Endothelial cell of hepatic sinusoid (primary cell): ENCODE measurements at regions not wholly inside any gene's neighbourhood (a gene's known extent, or its start where the extent isn't known, plus 50 kb on each side); places are given as distances from the start of the nearest gene placed in this dataset.
"Not testable (repeated sequence)": the region's sequence is repeated elsewhere in the genome, so short reads cannot be mapped to it uniquely, and the experiment has no call there.

ENCODE experiments used
- in situ Hi-C: cut with HindIII; loops from 2 replicates; pipeline ENCODE4 v1.10.0; 2017; ENCODE audit warnings: low sequenced_read_pairs

DNA sequence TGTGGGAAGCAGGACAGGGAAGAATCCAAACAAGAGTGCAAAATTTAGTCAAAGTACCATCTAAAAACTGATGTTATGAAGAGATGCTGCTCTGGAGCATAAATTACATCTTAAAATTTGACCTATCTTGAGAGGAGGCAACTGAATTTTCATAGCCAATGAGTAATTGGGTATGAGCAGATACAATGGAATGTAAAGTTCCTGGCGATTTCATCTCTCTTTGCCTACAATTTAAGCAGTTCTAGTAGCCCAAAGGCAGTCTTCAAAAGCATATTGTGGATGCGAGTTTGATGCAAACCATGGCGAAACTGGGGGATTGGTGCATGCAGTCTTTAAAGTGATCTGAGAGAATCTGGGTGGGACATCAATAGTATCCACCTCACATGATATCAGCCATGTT, 1265.9 kb downstream of the BRINP3 start:
- in situ Hi-C loops: no loop called here

DNA sequence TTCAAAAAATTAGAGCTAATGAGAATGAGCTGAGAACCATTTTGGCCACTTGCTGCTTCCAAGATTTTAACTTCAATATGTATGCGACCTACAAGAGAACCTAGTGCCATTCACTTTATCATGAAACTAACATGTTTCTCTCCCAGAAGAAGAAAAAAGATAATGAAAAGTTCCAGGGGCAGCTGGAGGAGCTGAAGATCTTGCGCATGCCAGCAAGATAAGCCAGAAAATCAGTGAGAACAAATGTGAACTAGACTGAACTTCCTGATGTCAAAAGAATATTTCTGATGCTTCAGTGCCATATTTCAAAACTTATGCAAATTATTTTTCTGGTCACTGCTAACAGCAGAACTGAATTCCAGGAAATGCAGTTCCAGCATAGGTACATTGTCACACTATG, 1265.1 kb downstream of the BRINP3 start:
- in situ Hi-C loops: no loop called here

DNA sequence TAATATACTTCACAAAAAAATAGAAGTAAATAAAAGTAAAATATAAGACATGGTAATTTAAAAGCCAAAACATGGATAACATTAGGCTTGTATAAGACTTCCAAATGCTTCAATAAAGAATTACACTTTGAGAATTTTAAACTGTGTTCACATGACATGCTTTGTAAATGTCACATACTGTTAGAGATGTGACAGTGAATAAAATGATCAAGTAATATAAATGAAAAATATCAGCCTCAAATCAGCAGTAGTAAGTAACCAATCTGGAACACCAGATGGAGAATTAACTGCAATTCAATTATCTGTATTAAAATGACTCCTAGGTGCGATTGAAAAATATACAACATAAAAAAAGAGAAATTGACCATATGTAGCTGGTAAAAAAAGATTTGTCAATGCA, 1260.8 kb downstream of the BRINP3 start:
- in situ Hi-C loops: no loop called here

DNA sequence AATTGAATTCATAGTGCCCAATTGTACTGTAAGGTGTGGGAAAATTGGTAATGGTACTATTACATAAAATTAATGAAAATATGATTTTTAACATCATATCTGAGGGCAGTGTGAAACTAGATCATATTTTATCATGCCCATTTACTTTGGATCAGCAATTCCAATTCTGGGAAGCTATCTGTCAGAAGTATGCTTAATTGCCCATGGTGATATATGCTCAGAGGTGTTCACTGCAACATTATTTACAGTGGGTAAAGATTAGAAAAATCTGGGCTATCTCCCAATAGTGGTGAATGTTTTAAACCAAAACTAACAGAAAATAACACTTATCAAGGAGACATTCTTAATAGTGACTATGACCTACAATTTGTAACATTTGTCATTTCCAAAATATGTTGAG, 1260.0 kb downstream of the BRINP3 start:
- in situ Hi-C loops: no loop called here

DNA sequence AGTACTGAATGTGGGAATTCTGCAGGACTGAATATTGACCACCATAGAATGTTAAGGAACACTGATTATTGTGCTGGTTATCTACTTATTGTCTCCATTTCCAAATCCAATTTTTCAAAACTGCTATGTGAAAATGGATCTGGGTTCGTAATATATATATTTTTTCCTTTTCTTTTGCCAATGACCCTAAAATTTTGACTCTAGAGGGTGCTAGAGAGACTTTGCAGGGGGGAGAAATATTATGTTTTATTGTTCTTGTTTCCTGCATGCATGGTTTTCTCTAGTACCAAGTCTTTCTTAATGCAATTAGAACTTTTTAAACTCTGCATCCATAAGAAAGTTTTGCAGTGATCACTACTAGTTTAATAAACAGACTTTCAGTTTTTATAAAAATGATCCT, 1256.9 kb downstream of the BRINP3 start:
- in situ Hi-C loops: no loop called here

DNA sequence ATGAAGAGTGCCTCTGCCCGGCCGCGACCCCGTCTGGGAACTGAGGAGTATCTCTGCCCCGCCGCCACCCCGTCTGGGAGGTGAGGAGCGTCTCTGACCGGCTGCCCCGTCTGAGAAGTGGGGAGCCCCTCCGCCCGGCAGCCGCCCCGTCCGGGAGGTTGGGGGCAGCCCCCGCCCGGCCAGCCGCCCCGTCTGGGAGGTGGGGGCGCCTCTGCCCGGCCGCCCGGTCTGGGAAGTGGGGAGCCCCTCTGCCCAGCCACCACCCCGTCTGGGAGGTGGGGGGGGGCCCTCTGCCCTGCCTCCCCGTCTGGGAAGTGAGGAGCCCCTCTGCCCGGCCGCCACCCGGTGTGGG, 1251.9 kb downstream of the BRINP3 start:
- in situ Hi-C loops: not testable (repeated sequence)

DNA sequence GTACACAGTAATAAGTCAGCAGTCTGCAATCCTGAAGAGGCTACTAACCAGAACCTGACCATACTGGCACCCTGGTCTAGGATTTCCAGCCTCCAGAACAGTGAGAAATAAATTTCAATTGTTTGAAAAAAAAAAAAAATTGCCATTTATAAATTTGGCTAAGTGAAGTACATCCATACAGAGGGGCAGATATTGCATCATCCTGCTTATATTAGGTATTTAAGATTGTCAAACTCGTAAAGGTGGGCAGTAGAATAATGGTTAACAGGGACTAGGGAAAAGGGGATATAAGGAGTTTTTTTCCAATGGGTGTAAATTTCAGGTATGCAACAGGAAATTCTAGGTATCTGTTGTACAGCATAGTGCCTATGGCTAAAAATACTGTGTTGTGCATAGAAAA, 1250.9 kb downstream of the BRINP3 start:
- in situ Hi-C loops: no loop called here

DNA sequence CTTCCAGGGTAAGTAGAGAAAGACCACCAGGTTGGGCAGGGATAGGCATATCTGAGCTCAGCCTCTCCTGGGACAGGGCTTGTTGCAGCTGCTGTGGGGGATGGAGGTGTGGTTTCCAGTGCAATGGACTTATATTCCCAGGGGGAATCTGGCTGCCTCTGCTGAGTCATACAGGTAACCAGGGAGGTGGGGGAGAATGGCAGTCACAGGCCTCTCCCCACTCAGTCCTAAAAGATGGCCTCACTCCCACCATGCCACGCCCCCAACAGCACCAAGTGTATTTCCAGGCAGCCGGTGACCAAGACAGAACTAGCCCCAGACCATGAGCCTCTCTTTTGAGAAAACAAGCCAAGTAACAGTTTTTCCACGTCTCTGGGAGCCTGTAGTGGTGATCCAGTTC, 1240.7 kb downstream of the BRINP3 start:
- in situ Hi-C loops: no loop called here

DNA sequence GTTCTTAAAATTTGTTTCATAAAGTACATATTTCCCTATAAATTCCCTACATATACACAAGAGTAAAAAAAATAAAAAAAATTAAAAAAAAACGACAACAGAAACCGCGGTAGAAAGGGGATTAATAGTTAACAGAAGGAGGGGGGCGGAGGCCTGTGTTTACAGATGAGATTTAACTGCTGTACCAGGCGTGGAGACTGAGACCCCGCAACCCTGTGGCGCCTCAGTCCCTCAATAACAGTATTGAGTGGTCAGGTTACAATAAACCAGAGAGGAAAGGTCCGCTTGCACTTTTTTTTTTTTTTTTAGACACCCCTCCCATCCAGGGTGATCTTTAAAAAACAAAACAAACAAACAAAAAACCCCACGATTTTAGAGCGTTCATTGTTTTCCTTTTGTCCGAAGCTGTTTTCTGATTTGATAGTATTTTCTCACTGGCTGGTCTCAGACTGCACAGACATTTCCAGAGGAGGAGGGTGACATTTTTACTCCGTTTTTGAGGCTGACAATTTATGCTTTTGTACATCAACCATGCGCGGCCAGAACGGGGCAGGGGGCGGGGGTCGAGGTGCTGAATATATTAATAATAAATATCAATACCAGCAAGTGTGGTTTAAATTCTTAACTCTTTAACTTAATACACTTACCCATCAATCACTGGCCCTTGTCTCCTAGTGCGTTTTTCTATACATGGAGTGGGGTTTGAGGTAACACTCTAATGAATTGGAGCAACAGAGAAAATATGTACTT, 1223.9 kb downstream of the BRINP3 start:
- in situ Hi-C loops: no loop called here

DNA sequence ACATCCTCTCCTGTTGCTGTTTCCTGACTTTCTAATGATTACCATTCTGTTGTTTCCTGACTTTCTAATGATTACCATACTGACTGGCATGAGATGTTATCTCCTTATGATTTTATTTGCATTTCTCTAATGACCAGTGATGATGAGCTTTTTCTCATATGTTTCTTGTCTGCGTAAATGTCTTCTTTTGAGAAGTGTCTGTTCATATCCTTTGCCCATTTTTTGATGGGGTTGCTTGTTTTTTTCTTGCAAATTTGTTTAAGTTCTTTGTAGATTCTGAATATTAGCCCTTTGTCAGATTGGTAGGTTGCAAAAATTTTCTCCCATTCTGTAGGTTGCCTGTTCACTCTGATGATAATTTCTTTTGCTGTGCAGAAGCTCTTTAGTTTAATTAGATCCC, 1216.5 kb downstream of the BRINP3 start:
- in situ Hi-C loops: not testable (repeated sequence)

DNA sequence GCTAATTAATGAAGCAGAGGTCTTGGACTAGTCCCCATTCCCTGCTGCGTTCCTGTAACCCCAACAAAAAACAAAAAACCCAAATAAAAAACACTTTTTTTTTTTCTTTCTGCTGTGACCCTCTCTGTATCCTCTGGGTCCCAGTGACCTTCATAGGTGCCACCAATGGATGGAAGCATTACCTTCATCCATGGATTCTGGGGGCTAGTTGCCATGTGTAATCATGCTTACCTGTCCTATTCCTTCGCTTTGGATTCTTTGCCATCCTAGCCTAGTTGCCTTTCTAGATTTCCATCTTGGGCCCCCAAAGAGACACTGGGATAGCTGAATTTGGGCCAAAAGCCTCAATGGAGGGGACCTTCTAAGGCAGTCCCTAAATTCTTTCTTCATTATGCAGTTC, 1208.7 kb downstream of the BRINP3 start:
- in situ Hi-C loops: no loop called here

DNA sequence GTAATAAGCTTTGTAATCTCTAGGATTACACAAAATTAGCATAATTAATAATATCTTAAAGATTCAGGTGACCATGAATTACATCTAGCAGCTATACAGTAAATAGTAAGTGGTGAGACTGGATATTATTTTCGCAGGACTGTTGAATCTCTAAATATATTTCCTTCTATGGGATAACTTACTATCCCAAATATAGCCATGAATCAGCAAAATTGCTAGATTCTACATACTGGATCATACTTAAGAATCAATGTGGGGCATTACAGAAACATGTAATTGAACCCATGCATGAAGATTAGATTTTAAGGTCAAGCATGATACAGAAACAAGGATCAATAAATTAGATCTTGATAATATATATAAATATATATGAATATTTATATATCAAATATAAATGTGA, 1203.4 kb downstream of the BRINP3 start:
- in situ Hi-C loops: no loop called here

DNA sequence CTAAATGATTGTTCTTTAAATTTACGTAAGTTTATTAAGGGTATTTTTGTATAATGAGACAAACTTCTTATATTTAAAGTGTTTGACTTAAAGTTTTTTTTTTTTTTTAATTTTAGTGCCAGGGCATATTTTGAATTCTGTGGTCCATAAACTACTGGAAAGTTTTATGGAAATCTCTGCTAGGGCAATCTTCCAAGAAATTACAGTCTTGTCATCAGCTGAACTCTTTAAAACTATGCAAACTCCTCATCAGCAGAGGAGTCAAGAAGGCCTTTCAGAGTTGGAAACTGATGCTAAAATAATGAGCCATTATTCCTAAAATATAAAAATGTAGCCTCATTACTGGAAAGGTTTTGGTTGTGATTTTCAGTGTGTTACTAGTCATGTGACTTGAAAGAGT, 1201.9 kb downstream of the BRINP3 start:
- in situ Hi-C loops: no loop called here

DNA sequence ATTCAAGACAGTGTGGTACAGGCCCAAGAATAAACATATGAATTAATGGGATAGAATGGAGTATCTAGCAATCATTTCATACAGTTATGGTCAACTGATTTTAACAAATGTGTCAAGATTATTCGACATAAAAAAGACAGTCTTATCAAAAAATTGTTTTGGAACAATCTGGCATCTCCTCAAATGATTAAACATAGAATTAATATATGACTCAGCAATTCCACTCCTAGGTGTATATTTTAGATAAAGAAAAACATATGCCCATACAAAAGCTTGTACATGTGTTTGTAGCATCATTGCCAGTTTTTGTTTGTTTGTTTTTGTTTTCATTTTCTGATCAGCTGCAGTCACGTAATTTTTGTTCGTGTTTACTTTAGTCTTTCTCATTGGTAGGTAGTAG, 1188.3 kb downstream of the BRINP3 start:
- in situ Hi-C loops: no loop called here

DNA sequence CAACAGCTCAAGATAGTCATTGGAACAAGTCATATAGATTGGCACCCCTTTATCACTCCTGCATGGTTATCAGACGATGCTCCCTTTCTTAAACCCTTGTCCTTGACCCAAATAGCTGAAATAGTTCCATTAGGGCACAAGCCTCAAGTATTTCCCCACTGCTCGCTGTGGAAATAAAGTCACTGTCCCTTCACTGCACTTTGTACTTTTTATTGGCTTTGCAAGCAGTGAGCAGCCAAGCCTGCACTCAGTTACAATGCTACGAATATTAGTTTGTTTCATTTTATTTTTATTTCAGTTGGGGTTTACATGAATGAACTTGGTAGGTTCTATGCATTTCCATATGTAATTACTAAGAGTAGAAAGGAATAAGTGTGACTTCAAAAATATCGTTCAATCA, 1176.4 kb downstream of the BRINP3 start:
- in situ Hi-C loops: no loop called here

DNA sequence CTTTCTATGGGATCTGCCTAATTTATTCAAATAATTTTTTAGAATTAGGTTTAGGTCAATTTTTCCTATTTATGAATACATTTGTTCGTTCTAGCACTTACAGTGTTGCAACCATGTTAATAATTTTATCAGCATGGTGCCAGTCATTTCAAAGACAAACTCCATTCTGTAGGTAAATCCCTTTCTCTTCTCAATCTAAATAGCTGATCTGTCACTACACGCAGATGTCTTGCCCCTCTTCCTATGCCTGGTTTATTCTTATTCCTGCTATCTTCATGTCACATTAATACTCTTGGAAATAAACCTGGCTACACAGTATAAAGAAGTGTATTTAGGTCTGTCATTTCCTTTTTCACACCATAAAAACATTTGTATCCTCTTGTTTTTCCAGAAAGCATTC, 1172.4 kb downstream of the BRINP3 start:
- in situ Hi-C loops: no loop called here

DNA sequence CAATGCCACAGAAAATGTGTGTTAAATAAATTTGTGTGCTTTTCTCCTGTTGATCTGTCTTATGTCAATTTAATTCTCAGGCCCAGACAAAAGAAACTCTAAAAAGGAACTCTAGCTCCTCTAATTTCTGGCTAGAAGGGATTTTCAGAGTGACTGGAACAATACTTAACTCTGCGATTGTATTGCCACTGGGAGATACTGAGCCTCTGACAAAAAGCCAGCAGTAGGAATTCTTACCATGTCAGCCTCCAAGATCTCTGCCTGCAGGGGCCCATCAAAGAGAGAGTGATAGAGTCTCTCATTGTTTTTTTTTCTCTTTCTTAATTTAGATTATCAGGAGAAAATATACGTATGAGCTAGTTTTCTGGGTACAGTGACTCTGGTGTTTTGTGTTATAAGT, 1165.7 kb downstream of the BRINP3 start:
- in situ Hi-C loops: no loop called here

DNA sequence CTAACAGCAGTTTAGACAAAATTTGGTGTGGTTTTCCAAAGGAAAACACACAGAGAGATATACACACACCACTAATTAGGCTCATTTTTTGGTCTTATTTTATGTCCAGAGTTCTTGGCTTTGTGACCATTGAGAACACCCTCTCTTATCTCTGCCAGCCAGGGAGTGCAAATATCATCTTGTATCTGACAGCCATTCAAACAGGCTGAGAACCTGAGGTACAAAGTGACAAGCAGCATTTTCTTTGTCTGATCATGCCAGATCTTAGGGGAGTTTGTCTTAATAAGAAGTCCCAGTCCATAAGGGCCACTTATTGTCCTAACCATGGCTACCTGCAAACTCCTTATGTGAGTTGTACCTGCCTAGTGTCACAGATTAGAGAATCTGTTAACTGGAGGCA, 1165.2 kb downstream of the BRINP3 start:
- in situ Hi-C loops: no loop called here

DNA sequence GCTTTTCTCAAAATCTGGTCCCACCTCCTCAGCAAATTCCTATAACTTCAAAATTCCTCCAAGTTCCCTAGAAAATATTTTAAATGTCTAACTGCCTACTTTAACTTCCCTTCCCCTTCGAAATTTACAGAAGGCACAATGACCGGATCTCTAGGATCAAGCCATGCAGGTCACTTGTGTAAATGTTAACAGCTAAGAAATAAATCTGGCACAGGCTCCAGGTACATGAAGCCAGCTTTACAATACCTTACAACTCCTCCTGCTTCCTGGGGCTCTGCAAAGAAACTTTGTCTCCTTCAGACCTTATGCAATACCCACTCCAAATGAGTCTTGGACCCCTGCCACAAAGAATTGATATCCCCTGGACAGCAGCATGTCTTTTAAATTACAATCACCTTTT, 1164.2 kb downstream of the BRINP3 start:
- in situ Hi-C loops: no loop called here

DNA sequence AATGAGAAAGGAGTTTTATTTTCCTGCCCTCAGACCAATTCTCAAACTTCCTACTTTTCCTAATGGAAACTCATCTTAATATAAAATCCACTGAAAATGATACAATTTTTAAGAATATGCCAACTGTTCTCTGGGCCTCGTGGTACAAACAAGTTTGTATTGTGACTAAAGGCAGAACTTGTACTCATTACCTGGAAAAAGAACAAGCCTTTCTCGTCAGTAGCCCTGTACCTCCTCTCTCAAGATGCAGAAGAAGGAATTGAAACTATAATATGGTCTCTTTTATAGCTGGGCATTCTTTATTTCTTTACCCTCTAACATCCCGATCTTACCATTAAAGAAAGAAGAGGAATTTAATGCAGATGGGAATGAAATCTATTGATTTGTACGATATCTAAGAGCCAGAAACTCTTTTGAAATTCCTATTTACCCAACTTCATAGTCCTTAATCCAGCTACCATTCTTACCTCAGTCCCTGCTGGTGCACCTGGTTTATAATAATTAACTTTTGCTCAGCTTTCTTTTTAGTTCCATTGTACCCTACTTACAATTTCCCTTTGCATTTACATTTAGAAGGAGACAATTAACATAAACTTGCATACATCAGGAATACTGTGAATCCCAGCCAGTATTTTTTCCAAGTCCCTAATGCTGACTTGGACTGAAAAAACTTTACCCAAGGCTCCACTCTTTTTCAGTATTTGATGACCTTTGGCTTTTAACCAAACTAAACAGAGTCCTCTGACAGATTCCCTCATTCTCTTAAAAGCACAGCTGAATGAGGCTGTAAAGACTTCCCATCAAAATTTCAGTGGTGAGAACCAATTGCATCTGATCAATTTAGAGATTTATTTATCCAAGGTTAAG, 1162.4 kb downstream of the BRINP3 start:
- in situ Hi-C loops: no loop called here

DNA sequence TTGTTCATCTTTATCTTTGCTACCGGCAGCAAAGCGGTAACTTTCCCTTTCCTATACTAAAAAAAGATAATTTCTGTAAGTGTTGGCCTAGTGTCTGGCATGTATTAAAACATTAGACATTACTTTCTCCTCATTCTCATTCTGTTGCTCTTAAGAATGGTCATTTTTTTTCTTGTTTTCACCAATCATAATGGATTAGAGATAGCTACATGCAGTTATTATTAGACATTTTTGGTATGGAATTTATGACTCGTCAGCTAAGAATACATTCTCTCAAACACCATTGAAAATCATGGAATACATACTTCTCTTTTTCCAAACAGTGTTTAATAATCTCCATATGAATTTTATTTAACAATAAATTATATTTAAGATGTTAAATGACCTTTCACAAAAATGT, 1154.6 kb downstream of the BRINP3 start:
- in situ Hi-C loops: no loop called here

DNA sequence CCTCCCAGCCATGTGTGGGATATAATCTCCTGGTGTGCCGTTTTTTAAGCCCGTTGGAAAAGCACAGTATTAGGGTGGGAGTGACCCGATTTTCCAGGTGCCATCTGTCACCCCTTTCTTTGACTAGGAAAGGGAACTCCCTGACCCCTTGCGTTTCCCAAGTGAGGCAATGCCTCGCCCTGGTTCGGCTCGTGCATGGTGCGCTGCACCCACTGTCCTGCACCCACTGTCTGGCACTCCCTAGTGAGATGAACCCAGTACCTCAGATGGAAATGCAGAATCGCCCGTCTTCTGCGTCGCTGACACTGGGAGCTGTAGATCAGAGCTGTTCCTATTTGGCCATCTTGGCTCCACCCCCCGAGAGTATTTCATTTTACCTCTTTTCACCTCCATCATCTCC, 1146.6 kb downstream of the BRINP3 start:
- in situ Hi-C loops: not testable (repeated sequence)
